ENCODE measurements at regions not wholly inside any gene's neighbourhood (a gene's known extent, or its start where the extent isn't known, plus 50 kb on each side); places are given as distances from the start of the nearest gene placed in this dataset.

DNA sequence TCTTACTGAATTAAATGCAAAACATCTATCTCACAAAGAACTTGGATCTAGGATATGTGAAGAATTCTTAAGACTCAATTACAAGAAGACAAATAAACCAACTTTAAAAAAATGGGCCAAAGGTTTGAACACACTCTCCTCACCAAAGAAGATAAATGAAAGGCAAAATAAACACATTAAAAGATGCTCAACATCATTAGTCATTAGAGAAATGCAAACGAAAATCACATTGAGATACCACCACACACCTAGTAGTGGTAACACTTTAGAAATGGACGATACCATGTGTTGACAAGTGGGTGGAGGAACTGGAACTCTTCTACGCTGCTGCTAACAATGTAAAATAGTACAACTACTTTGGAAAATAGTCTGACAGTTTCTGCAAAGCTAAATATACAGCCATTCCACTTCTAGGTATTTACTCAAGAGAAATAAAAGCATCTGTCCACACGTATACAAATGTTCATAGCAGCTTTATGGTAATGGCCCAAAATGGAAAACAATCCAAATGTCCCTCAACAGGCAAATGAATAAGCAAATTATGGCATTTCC lies 194.3 kb downstream of the RHOU start:
- TF ChIP-seq, protein P1, sequence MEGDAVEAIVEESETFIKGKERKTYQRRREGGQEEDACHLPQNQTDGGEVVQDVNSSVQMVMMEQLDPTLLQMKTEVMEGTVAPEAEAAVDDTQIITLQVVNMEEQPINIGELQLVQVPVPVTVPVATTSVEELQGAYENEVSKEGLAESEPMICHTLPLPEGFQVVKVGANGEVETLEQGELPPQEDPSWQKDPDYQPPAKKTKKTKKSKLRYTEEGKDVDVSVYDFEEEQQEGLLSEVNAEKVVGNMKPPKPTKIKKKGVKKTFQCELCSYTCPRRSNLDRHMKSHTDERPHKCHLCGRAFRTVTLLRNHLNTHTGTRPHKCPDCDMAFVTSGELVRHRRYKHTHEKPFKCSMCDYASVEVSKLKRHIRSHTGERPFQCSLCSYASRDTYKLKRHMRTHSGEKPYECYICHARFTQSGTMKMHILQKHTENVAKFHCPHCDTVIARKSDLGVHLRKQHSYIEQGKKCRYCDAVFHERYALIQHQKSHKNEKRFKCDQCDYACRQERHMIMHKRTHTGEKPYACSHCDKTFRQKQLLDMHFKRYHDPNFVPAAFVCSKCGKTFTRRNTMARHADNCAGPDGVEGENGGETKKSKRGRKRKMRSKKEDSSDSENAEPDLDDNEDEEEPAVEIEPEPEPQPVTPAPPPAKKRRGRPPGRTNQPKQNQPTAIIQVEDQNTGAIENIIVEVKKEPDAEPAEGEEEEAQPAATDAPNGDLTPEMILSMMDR (IDR thresholded peaks at IDR 0.05; ENCODE audit: low read depth, low read length, missing input control): no peak
- TF ChIP-seq, protein P2, sequence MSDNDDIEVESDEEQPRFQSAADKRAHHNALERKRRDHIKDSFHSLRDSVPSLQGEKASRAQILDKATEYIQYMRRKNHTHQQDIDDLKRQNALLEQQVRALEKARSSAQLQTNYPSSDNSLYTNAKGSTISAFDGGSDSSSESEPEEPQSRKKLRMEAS (IDR thresholded peaks at IDR 0.05): no peak
- no peak for TF ChIP-seq FOXA1 (IDR thresholded peaks at IDR 0.05)
- TF ChIP-seq, protein P3, sequence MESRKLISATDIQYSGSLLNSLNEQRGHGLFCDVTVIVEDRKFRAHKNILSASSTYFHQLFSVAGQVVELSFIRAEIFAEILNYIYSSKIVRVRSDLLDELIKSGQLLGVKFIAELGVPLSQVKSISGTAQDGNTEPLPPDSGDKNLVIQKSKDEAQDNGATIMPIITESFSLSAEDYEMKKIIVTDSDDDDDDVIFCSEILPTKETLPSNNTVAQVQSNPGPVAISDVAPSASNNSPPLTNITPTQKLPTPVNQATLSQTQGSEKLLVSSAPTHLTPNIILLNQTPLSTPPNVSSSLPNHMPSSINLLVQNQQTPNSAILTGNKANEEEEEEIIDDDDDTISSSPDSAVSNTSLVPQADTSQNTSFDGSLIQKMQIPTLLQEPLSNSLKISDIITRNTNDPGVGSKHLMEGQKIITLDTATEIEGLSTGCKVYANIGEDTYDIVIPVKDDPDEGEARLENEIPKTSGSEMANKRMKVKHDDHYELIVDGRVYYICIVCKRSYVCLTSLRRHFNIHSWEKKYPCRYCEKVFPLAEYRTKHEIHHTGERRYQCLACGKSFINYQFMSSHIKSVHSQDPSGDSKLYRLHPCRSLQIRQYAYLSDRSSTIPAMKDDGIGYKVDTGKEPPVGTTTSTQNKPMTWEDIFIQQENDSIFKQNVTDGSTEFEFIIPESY (IDR thresholded peaks at IDR 0.05): no peak
- TF ChIP-seq, protein P4, sequence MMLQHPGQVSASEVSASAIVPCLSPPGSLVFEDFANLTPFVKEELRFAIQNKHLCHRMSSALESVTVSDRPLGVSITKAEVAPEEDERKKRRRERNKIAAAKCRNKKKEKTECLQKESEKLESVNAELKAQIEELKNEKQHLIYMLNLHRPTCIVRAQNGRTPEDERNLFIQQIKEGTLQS (IDR thresholded peaks at IDR 0.05): no peak

Measured in liver (tissue), 3 donors.